Myocyte (in vitro differentiated cells): ENCODE measurements at regions not wholly inside any gene's neighbourhood (a gene's known extent, or its start where the extent isn't known, plus 50 kb on each side); places are given as distances from the start of the nearest gene placed in this dataset.

ENCODE experiments used
- DNase-seq: peaks from one replicate; pipeline ENCODE4 v3.0.0-alpha.2; 2012; ENCODE audit warnings: low read depth

DNA sequence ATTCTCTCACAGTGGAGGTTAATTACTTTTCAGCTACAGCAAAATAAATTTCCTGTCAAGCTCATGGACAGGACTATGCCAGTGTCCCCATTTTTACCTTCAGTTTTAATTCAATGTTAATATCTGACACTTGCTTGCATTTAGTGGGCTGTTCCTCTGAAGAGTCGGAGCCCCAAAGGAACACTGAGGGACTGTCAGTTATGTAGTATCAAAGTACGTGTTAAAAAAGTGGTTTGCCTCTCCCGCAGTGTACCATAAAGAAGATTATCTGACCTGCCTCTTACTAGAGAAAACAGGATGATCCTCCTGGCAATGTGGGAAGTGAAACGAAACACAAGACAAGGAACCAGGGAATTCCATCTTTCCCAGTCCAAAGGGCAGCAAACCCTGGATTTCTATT is 1010.9 kb upstream of the PHF14 start:
- DNase-seq, result no peak

DNA sequence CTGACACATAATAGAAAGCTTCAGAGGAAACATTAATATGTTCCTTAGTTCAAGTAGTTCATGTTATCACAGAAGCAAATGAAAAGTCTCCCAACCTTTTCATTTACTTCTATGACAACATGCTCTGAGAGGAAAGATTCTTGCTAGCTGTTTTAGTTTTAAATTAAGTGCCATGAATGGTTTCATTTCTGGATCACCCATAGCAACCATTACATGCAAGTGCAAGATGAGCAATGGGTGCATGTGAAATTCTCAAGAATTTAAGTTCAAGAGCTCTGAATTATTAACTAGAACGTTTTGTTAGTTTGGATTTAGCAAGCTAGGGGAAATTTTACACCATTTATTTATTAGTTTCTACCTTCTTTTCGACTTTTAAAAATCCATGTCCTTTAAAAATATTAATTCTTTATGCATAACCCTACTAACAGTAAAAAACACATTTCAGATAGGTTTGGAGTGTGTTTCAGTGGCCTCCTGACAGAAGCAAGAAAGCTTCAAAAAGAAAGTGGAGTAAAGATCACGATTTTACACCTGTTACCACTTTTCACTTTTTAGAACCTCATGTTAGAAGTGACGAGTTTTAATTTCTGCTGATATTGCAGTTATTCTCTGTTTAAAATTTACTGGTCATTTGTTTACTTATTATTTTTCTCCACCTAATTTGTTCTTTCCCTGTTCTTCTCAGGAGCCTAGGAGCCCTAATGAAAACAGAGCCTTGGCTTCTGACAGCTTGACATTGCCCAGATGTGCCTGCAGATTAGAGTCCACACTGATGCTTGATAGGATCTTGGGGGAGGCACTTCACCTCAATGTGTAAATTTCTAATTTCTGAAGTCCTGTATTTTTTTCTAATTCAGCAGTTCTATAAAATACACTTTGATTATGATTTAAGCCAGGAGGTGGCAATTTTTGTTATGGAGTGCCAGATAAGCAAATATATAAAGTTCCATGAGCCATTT is 995.3 kb upstream of the PHF14 start:
- no peak for DNase-seq

DNA sequence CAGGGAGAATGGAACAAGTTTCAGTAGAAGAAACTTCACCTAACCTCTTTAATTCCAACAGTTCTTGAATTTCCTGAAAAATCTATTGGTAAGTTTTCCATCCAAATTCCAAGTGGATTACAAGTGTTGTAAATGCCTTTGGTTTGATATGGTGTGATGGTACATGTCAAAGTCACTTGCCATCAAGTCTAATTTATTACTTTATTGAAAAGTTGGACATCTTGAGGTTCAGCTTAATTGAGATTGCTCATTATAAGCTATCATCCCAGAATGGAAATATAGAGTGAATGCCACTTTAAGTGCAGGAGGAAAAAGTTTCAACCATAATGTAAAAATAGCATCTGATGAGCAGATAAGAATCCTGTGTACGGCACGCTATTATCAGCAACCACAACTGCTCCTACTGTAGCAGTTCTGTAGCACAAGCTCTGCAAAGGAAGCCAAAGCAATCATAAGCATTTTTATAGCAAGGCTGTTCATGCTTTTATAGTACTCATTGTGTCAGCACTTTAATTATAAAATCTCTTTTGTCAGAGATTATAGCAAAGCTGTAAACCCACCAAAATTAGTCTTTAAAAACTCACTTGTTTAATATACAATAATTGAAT is 991.8 kb upstream of the PHF14 start:
- no peak for DNase-seq

DNA sequence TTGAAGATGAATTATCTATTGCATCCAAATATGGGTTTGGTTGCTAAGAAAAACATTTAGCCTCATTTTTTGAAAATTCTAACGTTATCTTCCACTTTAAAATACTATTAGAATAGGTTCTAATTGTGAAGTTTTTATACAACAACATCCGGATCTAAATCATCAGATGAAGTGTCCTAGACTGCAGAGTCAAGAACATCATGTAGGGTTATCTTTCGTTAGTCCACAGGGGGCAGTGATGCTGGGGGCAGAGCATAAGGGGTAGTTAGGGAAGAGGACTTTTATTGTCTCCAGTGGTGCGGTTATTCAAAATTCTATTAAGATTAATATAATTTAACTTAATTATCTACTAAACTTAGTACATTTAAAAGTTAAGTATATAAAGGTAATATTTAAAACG is 990.6 kb upstream of the PHF14 start:
- DNase-seq, result no peak

DNA sequence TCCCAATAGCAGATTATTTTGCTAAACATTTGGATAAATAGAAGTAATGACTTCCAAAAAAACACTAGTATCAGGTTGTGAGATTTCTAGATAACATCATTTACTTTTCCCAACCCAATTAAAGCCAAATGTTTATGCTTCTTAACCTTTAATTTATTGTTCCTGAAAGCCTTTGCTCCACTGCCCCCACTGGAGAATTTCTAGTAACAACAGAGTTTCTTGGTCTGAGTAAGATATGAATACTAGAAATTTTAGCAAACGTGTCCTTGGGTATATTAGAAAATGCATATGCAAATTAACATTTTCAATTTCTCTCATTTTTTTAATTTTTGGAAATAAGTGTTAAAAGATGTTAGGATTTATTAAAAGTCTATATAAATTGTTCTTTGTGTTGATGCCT is 958.0 kb upstream of the PHF14 start:
- no peak for DNase-seq

DNA sequence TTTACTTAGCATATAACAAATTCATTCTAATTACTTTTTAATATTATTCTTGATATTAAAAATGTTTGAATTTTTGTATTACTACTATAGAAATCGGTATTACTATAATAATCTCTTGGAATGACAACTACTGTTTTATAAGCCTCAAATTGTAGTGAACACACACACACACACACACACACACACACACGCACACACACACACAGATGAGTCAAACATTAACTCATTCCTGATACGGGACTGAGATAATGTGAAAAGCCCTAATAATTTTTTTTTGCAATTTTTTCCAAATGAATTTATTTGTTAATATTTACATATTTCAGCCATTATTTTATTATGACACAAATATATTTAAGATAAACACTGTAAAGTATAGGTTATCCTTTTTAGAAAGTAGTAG is 951.2 kb upstream of the PHF14 start:
- no peak for DNase-seq

DNA sequence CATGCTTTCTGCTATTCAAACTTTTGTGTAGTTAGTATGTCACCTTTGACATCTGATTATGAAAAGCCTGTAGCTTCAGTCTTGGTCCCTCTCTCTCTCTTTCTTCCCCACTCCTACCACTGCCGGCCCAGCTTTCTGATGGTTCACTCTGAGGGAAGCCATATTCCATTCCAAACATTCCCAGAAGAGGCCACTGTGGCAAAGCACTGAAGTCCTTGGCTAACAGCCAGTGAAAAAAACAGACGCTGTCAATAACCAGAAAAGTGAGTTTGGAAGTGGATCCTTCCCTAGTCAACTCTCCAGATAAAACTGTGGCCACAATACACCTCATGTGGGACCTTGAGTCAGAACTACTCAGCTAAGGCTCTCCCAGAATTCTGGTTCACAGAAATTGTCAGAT is 950.7 kb upstream of the PHF14 start:
- DNase-seq, result peak; percentile 3

DNA sequence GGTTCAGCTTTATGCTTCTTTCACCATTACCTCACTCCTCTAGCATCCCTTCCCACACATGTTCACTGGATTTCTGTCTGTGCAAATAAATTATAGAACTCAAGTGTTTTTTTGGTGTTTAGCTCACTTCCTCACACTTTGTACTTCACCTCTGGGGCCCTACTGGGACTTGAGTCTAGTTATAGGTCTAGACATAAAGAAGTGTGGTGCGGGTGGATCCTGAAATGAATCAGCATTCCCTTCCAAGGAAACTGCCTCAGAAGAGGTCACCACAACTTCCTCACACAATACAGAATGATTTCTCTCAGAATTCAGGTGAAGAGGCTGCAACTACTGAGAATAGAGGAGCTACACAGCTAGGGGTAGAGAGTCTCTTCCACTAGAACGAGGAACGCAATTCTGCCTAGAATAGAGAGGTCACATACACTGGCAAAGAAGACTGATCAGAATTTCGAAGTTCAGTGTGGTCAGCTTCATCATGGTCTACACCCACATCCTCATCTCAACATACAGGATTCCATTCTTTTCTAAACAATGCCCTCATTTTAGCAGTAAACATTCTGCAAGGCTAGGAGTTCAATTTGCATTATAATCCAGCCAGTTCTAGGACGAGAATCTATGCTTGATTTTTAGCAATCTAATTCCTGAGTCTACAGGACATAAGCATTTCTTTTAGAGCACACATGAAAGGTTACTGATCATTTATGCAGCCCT is 938.7 kb upstream of the PHF14 start:
- no peak for DNase-seq

DNA sequence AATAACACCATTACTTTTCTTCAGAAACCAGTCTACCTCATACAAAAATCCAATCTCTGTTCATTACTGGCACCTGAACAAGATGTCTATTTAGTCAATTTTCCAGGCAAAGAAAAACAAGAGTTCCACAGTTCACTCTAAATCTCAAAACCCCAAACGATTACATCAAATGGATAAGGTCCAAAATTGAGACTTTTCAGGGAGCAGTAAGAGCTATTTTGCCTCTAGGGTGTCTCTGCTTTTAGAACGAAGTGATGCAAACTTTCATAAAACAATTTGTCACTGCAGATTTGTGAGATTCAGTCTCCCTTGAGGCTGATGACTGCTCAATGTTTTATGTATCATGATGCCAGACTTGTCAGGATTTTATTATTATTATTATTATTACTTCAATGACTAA is 937.0 kb upstream of the PHF14 start:
- no peak for DNase-seq

DNA sequence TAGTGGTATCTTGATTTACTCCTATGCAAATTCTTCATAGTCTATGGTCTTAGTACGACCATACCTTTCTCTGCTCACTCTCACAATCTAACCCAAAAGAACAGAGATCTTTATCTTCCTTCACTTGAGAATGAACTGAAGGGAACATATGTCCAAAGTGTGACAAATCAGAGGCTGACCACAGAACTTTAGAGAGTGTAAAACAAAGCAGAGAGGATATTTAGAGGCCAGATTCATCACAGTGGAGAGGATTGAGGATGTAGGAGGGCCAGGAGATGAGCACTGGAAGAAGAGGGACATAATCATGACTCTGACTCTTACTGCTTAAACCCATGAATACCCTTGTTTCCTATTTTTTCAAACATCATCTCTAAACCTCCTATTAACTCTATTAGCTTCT is 935.3 kb upstream of the PHF14 start:
- no peak for DNase-seq

DNA sequence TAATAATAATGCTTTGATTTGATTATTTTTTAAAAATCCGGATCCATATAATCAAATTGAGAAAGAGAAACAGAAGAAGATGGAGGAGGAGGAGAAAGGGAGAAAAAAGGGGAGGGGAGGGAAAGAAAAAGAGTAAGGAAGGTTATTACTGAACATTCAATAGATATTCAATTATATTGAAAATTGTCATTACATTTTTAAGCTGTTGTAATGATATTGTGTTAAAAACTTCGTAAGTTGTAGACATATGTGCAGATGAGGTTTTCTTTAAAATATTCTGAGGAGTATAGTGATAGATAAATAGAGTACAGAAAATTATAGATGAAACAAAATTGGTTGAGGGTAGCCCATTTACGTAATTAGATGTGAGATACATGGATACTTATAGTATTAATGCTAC is 933.0 kb upstream of the PHF14 start:
- DNase-seq, result no peak

DNA sequence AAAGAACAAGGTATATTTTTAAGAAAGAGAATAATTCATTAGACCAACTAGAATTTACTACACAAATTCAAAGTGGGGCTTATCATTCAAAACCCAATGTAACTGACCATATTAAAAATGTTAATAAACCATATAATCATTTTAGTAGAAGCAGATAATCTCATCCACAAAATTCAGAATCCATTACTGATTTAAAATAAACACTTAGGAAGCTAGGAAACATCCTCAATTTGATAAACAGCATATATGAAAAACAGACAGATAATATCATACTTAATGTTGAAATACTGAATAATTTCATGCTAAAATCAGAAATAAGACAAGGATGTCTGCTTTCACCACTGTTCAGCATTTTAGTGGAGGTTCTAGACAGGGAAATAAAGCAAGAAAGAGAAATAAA is 902.8 kb upstream of the PHF14 start:
- no peak for DNase-seq

DNA sequence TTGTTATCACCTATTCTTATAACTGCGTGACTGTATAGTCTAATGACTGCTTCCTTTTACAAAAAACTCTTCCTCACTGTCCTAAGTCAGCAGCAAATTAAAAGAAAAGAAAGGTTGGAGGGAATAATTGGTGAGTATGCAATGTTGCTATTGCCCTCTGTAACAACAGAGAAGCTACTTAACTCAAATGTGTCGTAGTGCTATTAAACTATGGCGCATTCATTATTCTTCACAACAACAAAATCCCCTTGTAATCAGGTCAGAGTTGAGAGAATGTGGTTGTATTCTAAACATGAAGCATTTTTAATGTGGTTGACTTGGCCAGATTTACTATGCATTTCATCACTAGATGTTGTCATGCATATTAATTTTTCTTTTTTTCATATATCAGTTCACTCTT is 897.8 kb upstream of the PHF14 start:
- DNase-seq, result no peak

DNA sequence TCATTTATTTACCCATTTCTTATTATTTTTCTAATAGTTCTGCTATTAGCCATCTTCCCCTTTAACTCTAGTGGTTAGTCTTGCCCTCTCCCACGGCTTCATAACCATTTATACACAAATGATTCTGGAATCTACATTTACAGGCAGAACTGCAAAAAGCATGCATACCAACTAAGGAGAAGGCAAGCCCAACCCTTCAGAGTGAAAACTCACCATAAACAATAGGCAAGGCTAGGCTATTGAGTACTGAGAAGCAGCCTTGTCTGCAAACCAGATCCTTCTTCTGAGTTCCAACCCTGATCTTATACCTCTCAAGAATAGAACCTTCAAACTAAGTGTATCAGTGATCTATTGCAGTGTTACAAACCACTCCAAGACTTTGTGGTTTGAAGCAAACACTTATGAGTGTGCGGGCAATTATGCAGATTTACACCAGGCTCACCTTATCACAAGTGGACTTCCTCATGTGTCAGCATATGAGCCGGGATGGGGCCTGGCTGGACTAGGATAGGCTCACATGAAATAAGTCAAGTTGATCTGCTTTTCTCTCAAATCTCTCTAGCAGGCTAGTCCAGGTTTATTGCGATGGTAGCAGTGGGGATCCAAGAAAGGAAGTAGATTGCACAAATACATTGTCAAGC is 896.9 kb upstream of the PHF14 start:
- no peak for DNase-seq

DNA sequence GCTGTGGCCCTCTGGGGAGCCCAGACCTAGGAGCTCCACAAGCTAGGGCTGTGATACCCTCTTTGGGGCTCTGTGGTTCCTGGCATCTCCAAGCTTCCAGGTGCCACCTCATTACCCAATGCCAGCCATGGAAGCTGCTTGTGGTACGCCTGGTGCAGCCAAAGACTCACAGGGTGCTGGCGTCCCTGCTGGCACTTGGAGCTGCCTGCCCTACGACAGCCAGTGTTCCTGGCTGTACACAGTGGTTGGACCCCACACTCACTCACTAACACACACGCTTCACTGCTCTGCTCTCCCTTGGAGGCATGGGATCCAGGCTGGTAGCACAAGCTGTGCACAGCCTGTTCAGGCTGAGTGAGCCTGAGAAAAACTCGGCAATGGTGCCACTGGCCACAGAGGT is 894.1 kb upstream of the PHF14 start:
- DNase-seq, result no peak

DNA sequence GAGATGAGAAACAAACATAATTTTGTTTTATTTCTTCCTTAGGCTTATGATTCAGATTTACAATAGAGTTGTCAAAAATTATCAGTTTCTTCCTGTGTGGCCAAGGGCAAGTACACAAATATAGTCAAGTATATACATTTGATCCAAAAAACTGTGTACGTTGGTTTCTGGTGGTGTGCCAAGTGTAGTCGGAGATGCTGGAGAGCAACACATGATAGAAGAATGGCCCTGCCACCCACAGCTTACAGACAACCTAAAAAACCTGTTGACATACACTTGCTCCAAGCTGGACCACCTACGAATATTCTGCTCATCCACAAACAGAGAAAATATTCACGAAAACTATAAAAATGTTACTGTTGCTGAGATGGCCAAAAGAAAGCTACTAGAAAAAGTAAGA is 890.8 kb upstream of the PHF14 start:
- no peak for DNase-seq

DNA sequence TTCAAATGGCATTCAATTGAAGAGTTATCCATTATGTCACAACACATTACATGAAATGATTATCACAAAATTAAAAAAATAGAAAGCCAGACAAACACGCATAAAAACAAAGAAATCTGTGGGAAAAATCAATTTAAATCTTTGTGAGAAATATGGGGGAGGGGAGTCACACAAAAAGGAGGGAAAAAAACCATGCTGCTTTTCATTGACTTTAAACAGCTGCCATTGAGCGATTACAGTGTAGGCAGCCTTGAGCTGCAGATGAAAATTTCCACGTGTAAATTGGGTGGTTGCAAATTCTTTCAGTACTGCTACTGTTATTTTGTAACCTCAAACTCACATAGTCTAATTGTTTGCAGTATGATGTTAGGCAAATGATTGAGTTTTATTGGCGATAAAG is 889.9 kb upstream of the PHF14 start:
- DNase-seq, result no peak

DNA sequence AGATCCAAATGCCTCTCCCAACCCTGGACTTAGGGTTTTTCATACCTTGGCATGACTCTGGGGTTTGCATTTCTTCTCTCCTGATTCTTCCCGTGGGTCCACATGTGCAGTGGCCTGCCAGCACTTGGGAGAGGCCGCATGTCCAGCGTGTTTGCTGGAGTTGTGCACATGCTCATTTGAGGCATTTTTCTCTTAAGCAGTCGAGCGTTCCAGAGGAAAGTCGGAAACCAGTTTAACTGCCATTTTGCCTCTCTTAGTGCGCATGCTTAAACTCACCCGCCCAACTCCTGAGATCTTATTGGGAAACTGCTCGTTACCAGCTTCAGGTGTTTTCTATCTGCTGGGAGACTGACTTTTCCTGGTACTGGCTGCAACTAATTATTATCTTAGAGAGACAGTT is 888.4 kb upstream of the PHF14 start:
- DNase-seq, result no peak

DNA sequence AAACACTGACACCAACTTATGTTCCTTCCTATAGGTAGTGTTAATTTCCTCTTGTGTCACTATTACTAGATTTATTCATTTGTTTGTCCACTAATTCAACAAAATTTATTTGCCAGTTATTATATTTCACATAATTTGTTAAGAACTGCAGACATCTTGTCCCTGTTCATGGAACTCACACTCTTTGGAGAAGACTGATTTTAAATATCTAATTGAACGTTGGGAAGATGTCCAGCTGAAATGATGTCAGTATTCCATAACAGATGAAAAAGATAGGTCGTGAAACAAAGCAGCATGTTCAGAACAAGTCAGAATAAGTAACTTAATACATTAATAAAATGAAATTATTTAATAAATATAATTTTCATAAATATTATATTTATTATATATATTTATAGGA is 873.1 kb upstream of the PHF14 start:
- DNase-seq, result no peak

DNA sequence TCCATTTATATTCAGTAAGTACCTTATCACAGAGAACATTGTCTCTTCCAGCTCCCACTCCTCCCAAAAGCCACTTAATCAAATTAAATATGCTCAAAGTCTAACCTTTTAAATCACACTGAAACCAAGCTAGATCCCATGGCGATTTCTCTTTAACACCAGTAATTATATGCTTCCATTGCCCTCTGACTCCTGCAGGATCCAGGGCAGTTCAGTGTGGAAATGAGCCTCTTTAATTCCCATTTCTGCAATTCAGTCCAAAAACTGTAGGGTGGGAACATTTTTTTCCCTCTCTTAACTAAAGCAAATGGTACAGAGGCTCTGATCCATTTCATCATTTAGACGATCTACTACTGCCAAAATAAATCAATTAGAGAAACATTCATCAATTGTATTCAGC is 872.3 kb upstream of the PHF14 start:
- no peak for DNase-seq

DNA sequence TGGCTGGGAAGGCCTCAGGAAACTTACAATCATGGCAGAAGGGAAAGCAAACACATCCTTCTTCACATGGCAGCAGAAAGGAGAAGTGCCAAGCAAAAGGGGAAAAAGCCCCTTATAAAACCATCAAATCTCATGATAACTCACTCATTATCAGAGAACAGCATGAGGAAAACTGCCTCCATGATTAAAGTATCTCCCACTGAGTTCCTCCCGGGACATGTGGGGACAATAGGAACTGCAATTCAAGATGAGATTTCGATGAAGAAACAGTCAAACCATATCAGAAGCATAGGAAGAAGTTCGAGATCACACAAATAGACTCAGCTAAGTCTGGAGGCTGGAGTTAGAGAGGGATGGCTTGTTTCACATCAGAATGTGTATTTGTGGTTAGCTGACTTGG is 869.4 kb upstream of the PHF14 start:
- no peak for DNase-seq

DNA sequence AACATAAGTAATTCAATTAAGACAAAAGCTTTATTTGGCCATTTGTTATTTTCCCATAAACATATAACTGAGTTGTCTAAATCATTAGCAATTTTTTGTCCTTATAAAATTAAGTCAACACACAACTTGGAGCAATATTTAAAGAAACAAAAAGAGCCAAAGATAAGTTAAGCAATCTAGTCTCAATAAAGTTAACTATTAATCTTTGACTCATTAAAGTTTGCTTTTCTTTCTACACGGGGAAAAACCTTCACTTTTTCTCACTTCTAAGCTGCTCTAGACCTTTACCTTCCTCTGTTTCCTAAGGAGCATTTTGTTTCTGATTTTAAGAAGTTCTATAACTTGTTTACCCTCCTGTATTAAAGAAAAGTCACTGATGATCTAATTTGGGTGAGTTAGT is 867.1 kb upstream of the PHF14 start:
- DNase-seq, result no peak
